Brain microvascular endothelial cell (primary cell): ENCODE measurements at regions not wholly inside any gene's neighbourhood (a gene's known extent, or its start where the extent isn't known, plus 50 kb on each side); places are given as distances from the start of the nearest gene placed in this dataset.
"Not testable (repeated sequence)": the region's sequence is repeated elsewhere in the genome, so short reads cannot be mapped to it uniquely, and the experiment has no call there.

Experiments
- DNase-seq: peaks from one replicate; pipeline ENCODE4 v3.0.0-alpha.2; 2020
- H3K27ac ChIP-seq: fragments of 250-450 bp; sonication (Bioruptor Pico); 2 replicates; pipeline ENCODE4 v1.5.1; 2020; ENCODE audit warnings: mild to moderate bottlenecking, moderate library complexity
- H3K27me3 ChIP-seq: fragments of 250-450 bp; sonication (Bioruptor Pico); replicated peaks from 2 replicates; pipeline ENCODE4 v1.5.1; 2020; ENCODE audit warnings: mild to moderate bottlenecking
- H3K36me3 ChIP-seq: fragments of 250-450 bp; sonication (Bioruptor Pico); replicated peaks from 2 replicates; pipeline ENCODE4 v1.5.1; 2020; ENCODE audit warnings: mild to moderate bottlenecking
- H3K4me3 ChIP-seq: 2 replicates; pipeline ENCODE4 v1.5.1; 2011; ENCODE audit warnings: low read depth, mild to moderate bottlenecking, control low read depth, low read length, moderate library complexity
- in situ Hi-C: cut with HindIII; loops from 2 replicates; pipeline ENCODE4 v1.10.0; 2017; ENCODE audit warnings: low sequenced_read_pairs, low pct_ligation_motif_present
- TF ChIP-seq, protein P1 (sequence below): IDR thresholded peaks from 2 replicates; pipeline ENCODE4 v1.5.1; 2011; ENCODE audit warnings: low read depth, mild to moderate bottlenecking, moderate library complexity, low read length, control low read depth, inconsistent platforms; ENCODE audit errors: missing control alignments

DNA sequence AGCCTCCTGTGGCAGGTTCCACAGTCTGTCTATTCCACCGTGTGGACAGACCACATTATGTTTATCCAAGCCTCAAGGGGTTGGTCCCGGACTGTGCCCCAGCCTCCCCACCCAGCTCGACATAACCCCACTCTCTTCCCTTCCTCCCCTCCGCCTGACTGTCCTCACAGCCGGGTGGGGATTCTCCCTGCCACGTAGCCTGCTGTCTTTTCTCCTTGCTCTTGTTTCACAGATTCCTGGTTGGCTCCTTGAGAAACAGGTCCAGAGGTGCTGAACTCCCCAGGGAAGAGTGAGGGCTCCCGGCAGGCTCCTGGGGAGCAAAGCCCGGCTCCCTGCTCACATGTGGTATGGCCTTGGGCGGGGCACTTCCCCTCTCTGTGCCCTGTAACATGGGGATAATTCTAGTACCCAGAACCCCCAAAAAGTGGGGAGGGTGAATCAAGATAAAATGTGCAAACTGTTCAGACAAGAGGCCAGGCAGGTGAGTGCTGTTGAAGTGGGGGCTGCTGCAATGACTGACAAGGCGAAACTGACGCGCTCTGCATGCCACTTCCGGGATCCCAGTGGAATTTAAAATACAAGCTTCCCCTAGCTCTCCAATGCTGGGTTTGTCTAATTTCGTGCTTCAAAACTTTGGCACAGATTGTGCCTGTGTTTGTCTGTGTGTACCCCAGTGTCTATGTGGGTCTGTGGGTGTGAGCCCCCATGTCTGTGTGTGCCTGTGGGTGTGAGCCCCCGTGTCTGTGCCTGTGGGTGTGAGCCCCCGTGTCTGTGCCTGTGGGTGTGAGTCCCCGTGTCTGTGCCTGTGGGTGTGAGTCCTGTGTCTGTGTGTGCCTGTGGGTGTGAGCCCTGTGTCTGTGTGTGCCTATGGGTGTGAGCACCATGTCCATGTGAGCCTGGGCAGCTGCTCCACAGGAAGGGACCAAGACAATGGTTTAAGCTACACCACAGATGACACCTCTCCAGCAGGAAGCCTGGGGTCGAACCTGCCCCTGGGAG lies 160.6 kb upstream of the IQSEC1 start:
- peaks cover 4% of the 10 kb centered on the region for H3K27me3 ChIP-seq
- H3K36me3 ChIP-seq, result no peaks in the 10 kb centered on the region
- no peak overlapping the region for H3K4me3 ChIP-seq
- TF ChIP-seq, protein P1, sequence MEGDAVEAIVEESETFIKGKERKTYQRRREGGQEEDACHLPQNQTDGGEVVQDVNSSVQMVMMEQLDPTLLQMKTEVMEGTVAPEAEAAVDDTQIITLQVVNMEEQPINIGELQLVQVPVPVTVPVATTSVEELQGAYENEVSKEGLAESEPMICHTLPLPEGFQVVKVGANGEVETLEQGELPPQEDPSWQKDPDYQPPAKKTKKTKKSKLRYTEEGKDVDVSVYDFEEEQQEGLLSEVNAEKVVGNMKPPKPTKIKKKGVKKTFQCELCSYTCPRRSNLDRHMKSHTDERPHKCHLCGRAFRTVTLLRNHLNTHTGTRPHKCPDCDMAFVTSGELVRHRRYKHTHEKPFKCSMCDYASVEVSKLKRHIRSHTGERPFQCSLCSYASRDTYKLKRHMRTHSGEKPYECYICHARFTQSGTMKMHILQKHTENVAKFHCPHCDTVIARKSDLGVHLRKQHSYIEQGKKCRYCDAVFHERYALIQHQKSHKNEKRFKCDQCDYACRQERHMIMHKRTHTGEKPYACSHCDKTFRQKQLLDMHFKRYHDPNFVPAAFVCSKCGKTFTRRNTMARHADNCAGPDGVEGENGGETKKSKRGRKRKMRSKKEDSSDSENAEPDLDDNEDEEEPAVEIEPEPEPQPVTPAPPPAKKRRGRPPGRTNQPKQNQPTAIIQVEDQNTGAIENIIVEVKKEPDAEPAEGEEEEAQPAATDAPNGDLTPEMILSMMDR, result no peak
- in situ Hi-C loops, result no loop called here
- H3K27ac ChIP-seq, result no peak overlapping the region
- no peak for DNase-seq

DNA sequence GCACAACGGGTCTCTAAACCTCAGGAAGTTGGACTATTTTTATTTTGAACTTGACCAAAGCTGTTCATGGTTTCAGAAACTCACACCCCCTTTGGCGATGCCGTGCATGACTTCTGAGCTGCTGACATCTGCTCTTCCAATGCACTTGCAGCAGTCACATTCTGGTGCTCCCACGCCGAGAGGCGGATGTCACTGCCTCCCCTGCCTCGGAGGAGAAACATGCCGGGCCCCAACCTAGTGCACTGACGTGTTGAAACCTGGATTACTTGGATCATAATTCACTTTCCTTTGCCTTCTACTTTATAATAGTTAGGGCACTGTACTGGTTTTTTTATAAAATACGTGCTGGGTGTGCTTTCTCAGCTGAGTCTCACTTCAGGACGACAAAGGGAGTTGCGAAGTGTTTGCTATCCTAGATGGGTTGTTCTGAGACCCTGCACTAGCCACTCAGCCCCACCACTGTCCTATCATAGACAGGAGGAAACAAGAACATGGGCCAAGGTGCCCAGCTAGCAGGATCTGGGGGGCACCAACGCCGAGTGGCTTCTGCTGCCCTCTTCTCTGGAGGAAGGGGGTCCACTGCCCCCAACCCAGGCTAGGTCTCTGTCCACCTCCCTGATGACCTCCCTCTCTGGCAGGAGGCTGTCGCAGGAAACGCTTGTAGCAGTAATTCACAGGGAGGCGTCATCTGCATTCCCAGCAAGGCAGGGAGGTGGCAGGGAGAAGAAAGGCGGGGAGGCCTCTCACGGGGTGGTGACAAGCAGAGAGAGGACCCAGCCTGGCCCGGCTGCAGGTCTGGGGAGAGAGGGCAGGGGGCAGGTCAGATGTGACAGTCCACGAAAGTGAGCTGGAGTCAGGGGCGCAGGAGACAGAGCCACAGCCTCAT lies 158.8 kb upstream of the IQSEC1 start:
- Histone ChIP-seq H3K27me3 (peaks cover 4% of the 10 kb centered on the region), H3K36me3 (no peaks in the 10 kb centered on the region), H3K4me3 (no peak overlapping the region), H3K27ac (no peak overlapping the region)
- no peak for DNase-seq
- in situ Hi-C loops, result no loop called here
- TF ChIP-seq, protein P1, result no peak

DNA sequence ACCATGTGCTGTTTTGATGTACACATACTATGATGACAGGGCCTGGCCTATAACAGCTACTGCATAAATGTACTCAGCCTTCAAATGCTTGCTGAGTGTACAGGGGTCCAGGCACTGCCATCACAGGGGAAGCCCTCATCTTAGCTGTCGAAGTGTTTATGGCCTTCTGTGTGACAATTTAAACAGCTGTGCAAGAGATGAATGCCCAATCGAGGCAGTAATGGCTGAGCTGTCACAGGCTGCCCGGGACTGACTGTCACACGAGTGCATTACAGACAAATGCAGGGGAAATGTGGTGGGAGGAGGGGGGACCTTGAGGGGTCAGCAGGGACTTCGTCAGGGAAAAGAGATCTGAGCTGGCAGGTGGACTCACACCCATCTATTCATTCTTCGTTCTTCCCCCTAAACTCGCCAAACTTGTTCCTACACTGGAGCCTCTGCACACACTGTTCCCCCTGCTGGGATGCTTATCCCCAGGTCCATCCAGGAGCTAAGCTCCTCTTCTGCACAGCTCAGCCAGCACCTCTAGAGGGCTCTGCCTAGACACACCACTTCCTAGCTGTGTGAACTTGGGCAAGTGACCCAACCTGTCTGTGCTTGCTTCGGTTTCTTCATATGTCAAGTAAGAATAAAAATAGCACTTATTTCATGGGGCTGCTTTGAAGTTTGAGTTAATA lies 156.2 kb upstream of the IQSEC1 start:
- H3K4me3 ChIP-seq, result no peak overlapping the region

DNA sequence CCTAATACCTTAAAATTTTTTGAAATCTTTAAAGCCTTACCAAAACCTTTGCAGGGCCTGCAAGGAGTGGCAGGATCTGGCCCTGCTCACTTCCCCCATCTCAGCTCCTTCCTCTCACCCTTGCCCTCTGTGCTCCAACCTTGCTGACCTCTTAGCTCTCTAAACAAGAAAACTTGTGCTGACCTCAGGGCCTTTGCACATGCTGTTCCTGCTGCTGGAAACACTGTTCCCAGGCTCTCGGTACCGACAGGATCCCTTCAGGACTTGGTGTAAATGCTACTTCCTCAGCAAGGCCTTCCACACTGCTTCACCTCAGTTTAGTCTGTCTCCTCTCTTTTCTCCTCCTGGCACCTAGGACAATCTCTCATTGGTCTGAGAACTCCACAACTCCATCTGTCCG lies 155.4 kb upstream of the IQSEC1 start:
- Histone ChIP-seq H3K27me3 (peaks cover 4% of the 10 kb centered on the region), H3K27ac (no peak overlapping the region)
- in situ Hi-C loops, result no loop called here

More for the DNA sequence above, 156.2 kb upstream of the IQSEC1 start:
- TF ChIP-seq, protein P1, result peak; percentile 63
- H3K27ac ChIP-seq, result no peak overlapping the region
- peak; percentile 3 for DNase-seq
- in situ Hi-C loops, result no loop called here
- H3K36me3 ChIP-seq, result no peaks in the 10 kb centered on the region
- peaks cover 4% of the 10 kb centered on the region for H3K27me3 ChIP-seq

DNA sequence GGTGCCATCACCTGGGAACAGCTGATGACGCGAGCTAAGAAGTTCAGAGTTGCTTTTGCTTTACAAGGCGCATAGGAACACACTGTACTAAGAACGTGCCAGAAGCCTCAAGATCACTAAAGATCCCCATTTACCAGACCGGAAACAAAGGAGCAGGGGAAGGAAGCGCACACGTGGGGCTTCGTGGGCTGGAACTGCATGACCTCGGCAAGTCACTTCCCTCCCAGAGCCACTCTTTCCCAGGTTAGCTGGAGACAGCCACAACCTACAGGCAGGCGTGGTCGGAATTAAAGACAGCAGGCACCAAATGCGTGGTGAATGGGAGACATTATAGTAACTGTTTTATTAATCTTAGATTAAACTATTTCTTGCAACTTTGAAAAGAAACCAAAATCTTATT lies 154.9 kb upstream of the IQSEC1 start:
- in situ Hi-C loops, result not testable (repeated sequence)

More for the DNA sequence above, 155.4 kb upstream of the IQSEC1 start:
- TF ChIP-seq, protein P1, result no peak
- H3K4me3 ChIP-seq, result no peak overlapping the region
- H3K36me3 ChIP-seq, result no peaks in the 10 kb centered on the region
- DNase-seq, result no peak

More for the DNA sequence above, 154.9 kb upstream of the IQSEC1 start:
- H3K27ac ChIP-seq, DNase-seq, H3K27me3 ChIP-seq, H3K4me3 ChIP-seq, H3K36me3 ChIP-seq: not testable (repeated sequence)
